GM18505 (cell line): ENCODE measurements at regions not wholly inside any gene's neighbourhood (a gene's known extent, or its start where the extent isn't known, plus 50 kb on each side); places are given as distances from the start of the nearest gene placed in this dataset.

Source experiments
- ATAC-seq: cut with Tn5 transposase; IDR thresholded peaks from one replicate; pipeline ENCODE4 v1.9.1; 2021; ENCODE audit not compliant: unreplicated experiment
- POLR2A ChIP-seq: IDR thresholded peaks from 4 replicates; pipeline ENCODE4 v1.6.1; 2011; ENCODE audit warnings: borderline replicate concordance; ENCODE audit not compliant: insufficient read depth, insufficient read length; ENCODE audit errors: extremely low read depth

GRCh38 chr3:124592658-124593441, 137.4 kb upstream of the UMPS start:
- no peak for TF ChIP-seq POLR2A
- ATAC-seq, result peak; percentile 62

GRCh38 chr3:124593442-124593829, 136.8 kb upstream of the UMPS start:
- TF ChIP-seq POLR2A, result no peak
- ATAC-seq, result no peak

GRCh38 chr3:124594581-124594980, 135.7 kb upstream of the UMPS start:
- ATAC-seq, result no peak
- TF ChIP-seq POLR2A, result no peak

- no peak for TF ChIP-seq POLR2A
- no peak for ATAC-seq
Measured at GRCh38 chr3:124597273-124597672, 133.0 kb upstream of the UMPS start.

GRCh38 chr3:124597979-124598378, 132.3 kb upstream of the UMPS start:
- ATAC-seq, result no peak

GRCh38 chr3:124599147-124599765, 131.0 kb upstream of the UMPS start:
- TF ChIP-seq POLR2A, result no peak
- no peak for ATAC-seq

More at GRCh38 chr3:124597979-124598378, 132.3 kb upstream of the UMPS start:
- no peak for TF ChIP-seq POLR2A

GRCh38 chr3:124599779-124600693, 130.2 kb upstream of the UMPS start:
- no peak for TF ChIP-seq POLR2A
- ATAC-seq, result no peak

- TF ChIP-seq POLR2A, result no peak
- no peak for ATAC-seq
Measured at GRCh38 chr3:124600765-124601164, 129.5 kb upstream of the UMPS start.

- TF ChIP-seq POLR2A, result no peak
- no peak for ATAC-seq
Measured at GRCh38 chr3:124601190-124601589, 129.1 kb upstream of the UMPS start.

GRCh38 chr3:124602980-124603627, 127.1 kb upstream of the UMPS start:
- no peak for ATAC-seq
- TF ChIP-seq POLR2A, result no peak

- no peak for TF ChIP-seq POLR2A
- no peak for ATAC-seq
Measured at GRCh38 chr3:124605781-124606579, 124.3 kb upstream of the UMPS start.

- no peak for ATAC-seq
Measured at GRCh38 chr3:124607163-124607562, 123.1 kb upstream of the UMPS start.

GRCh38 chr3:124609402-124609801, 120.8 kb upstream of the UMPS start:
- no peak for TF ChIP-seq POLR2A
- no peak for ATAC-seq

More at GRCh38 chr3:124607163-124607562, 123.1 kb upstream of the UMPS start:
- no peak for TF ChIP-seq POLR2A

GRCh38 chr3:124610130-124610529, 120.1 kb upstream of the UMPS start:
- no peak for ATAC-seq
- TF ChIP-seq POLR2A, result no peak
